Upper lobe of left lung (tissue), 4 donors: ENCODE measurements at regions not wholly inside any gene's neighbourhood (a gene's known extent, or its start where the extent isn't known, plus 50 kb on each side); places are given as distances from the start of the nearest gene placed in this dataset.

Experiments
- CTCF ChIP-seq, 6 experiments: fragments of 450-650 bp in 4 of 6; fragments of 200-600 bp in 2 of 6; sonication (generic) in 2 of 6; IDR thresholded peaks; one replicate each; pipeline ENCODE4 v1.5.1; 2016 to 2019; ENCODE audit warnings: antibody characterized with exemption in 6 of 6
- EP300 ChIP-seq, 4 donors: sonication (generic); formaldehyde crosslinking; IDR thresholded peaks; one replicate each; pipeline ENCODE4 v1.5.1; 2017; ENCODE audit warnings: antibody characterized with exemption in 4 of 4, control low read depth in 2 of 4
- POLR2A ChIP-seq, 4 donors: fragments of 450-650 bp; IDR thresholded peaks; one replicate each; pipeline ENCODE4 v1.5.1; 2016 to 2017; ENCODE audit warnings: antibody characterized with exemption in 4 of 4, mild to moderate bottlenecking in 2 of 4
- POLR2AphosphoS5 ChIP-seq, 2 donors: sonication (generic); formaldehyde crosslinking; IDR thresholded peaks; one replicate each; pipeline ENCODE4 v1.5.1; 2017; ENCODE audit warnings: antibody characterized with exemption in 2 of 2

GRCh38 chr10:25694971-25695370 lies 239.1 kb upstream of the MYO3A start:
- TF ChIP-seq POLR2A (IDR thresholded peaks at IDR 0.05) (no peak), CTCF (IDR thresholded peaks at IDR 0.05) (no peak), EP300 (IDR thresholded peaks at IDR 0.05) (no peak), POLR2AphosphoS5 (IDR thresholded peaks at IDR 0.05) (no peak)
